Activated naive CD8-positive, alpha-beta T cell treated with anti-CD3 and anti-CD28 coated beads, Interleukin-2, amount 10 ng/mL, durations not matched to agents 7 days and 5 days (primary cell): ENCODE measurements at regions not wholly inside any gene's neighbourhood (a gene's known extent, or its start where the extent isn't known, plus 50 kb on each side); places are given as distances from the start of the nearest gene placed in this dataset.
A peak's percentile ranks its signal among the peaks of the same experiment; 100 is the strongest.

Experiments
- ATAC-seq: fragments of 150-1000 bp; cut with Tn5 transposase; one replicate; pipeline ENCODE4 v1.10.0; 2021; ENCODE audit warnings: low read depth, moderate library complexity
- POLR2A ChIA-PET: fragments of 350-600 bp; sonication (Branson Sonifier 250); formaldehyde crosslinking; loops from one replicate; lab custom pipeline; 2021; ENCODE audit warnings: antibody characterized with exemption; lab: Charles Lee
- DNase-seq: peaks from one replicate; pipeline ENCODE4 v3.0.0; 2021
- H3K27ac Mint-ChIP-seq: one replicate; pipeline ENCODE4 v1.8.0; 2022; ENCODE audit warnings: mild to moderate bottlenecking, mixed read lengths
- H3K27me3 Mint-ChIP-seq: one replicate; pipeline ENCODE4 v1.8.0; 2022; ENCODE audit warnings: mild to moderate bottlenecking, moderate library complexity, mixed read lengths
- H3K36me3 Mint-ChIP-seq: one replicate; pipeline ENCODE4 v1.8.0; 2021; ENCODE audit warnings: mild to moderate bottlenecking, mixed read lengths
- H3K4me1 Mint-ChIP-seq: one replicate; pipeline ENCODE4 v1.8.0; 2021; ENCODE audit warnings: mixed read lengths
- H3K4me3 Mint-ChIP-seq: one replicate; pipeline ENCODE4 v1.8.0; 2022; ENCODE audit warnings: mild to moderate bottlenecking, moderate library complexity, mixed read lengths
- H3K9me3 Mint-ChIP-seq: one replicate; pipeline ENCODE4 v1.8.0; 2021; ENCODE audit warnings: mixed read lengths

DNA sequence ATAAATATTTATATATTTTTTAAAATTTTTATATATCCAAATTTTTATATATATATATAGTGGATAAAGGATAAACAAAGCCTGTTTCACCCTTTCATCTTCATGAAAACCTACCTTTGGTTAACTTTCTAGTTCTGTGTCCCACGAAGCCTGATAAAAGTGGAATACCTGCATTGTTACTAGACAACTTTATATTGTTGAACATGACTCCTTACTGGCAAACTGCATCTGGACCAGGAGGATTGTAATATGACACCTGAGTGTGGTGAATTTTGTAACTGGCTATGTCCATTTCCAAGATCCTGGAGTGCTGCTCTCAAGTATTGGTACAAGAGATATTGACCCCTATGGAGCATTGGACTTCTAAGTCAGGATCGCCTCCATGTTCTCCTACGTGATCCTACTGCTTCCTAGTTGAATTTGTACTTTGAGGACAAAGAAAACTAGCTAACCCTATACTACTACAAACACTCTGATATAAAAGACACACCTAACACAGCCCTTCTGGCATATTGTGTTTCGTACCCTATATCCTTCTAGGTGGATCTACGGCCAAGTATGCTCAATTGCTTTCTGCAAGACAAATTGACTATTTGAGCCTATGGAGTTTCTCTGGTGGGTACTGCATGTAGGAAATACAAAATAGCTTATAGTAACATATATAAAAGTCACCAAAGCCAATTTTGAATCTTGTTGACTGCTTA is 61.3 kb upstream of the PRRG1 start:
- Mint-ChIP-seq H3K27me3 (no peaks in the 10 kb centered on the region), H3K27ac (no peak overlapping the region), H3K36me3 (no peaks in the 10 kb centered on the region), H3K4me3 (no peak overlapping the region), H3K9me3 (no peaks in the 10 kb centered on the region), H3K4me1 (no peaks in the 10 kb centered on the region)
- POLR2A ChIA-PET, result no interaction called here
- DNase-seq (no peak), ATAC-seq (peak; percentile 73)

DNA sequence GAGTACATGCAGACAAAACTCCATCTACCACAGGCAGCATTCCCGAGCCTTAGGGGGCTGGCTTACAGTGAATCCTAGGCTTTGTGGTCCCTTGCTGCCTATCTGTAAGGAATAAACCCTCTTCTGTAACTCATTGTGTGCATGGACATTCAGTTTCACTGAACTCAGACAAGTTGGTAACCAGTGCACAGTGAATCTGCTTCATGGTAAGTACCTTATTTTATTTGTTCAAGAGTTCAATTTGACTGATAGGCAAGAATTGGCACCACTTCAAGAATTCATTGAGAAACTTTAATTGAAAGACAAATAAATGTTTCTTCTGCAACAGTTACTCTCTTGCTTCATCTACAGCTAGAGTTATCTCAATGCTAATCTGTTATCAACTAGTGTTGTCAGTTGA is 57.2 kb upstream of the PRRG1 start:
- no peaks in the 10 kb centered on the region for H3K27me3 Mint-ChIP-seq
- DNase-seq (no peak), ATAC-seq (no peak)
- H3K9me3 Mint-ChIP-seq, result no peaks in the 10 kb centered on the region
- H3K36me3 Mint-ChIP-seq, result no peaks in the 10 kb centered on the region
- H3K4me3 Mint-ChIP-seq, result no peak overlapping the region
- POLR2A ChIA-PET, result no interaction called here
- no peak overlapping the region for H3K27ac Mint-ChIP-seq
- H3K4me1 Mint-ChIP-seq, result no peaks in the 10 kb centered on the region
